ENCODE measurements at regions not wholly inside any gene's neighbourhood (a gene's known extent, or its start where the extent isn't known, plus 50 kb on each side); places are given as distances from the start of the nearest gene placed in this dataset.
"Not testable (repeated sequence)": the region's sequence is repeated elsewhere in the genome, so short reads cannot be mapped to it uniquely, and the experiment has no call there.

DNA sequence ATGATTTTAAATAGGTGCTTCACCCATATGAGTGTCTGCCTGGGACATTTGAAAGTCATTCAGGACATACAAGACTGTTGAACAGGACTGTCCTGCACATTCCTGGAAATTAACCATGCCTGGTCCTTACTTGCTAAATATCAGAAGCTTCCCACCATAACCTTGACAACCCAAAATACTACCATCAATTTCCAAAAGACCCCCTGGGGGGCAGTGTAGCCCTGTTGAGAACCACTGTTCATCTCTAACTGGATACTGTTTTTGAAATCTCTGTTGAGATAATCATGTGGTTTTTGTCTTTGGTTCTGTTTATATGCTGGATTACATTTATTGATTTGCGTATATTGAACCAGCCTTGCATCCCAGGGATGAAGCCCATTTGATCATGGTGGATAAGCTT lies 123.8 kb upstream of the ARHGEF26 start:
- H3K36me3 ChIP-seq (ENCODE audit: control insufficient read depth, insufficient read depth, low read length, severe bottlenecking); H3K9ac ChIP-seq (ENCODE audit: low read length); H3K27me3 ChIP-seq (replicated peaks; ENCODE audit: control insufficient read depth, insufficient read depth, low read length); H3K4me3 ChIP-seq (ENCODE audit: low read length); H3K4me1 ChIP-seq (ENCODE audit: control insufficient read depth, insufficient read depth, low read length); H3K9me3 ChIP-seq (ENCODE audit: control insufficient read depth, low read length): not testable (repeated sequence)
- peak; percentile 17 for DNase-seq (ENCODE audit: low read depth)

DNA sequence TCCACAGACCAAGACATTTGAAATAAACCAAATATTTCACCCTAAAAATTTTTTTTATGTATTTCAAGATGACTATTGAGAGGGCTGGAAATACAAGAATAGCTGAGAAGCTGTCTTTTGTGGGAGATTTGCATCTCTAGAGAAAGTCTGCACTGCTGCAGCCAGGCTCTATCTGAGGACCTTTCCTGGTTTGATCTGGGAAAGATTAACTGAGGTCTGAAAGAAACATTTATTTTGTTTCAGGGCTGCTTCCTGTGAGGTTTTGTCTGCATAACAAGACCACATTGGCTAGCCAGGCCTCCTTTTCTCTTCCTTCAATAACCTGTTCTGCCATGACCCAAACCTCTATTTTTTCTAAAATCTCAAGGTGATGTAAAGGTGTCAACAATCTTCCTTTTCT lies 117.5 kb upstream of the ARHGEF26 start:
- DNase-seq (ENCODE audit: low read depth): no peak
- no peak overlapping the region for H3K9ac ChIP-seq (ENCODE audit: low read length)
- H3K4me1 ChIP-seq (ENCODE audit: control insufficient read depth, insufficient read depth, low read length): no peaks in the 10 kb centered on the region
- H3K36me3 ChIP-seq (ENCODE audit: control insufficient read depth, insufficient read depth, low read length, severe bottlenecking): no peaks in the 10 kb centered on the region
- H3K9me3 ChIP-seq (ENCODE audit: control insufficient read depth, low read length): no peaks in the 10 kb centered on the region
- H3K27me3 ChIP-seq (replicated peaks; ENCODE audit: control insufficient read depth, insufficient read depth, low read length): no peaks in the 10 kb centered on the region
- H3K4me3 ChIP-seq (ENCODE audit: low read length): no peak overlapping the region

DNA sequence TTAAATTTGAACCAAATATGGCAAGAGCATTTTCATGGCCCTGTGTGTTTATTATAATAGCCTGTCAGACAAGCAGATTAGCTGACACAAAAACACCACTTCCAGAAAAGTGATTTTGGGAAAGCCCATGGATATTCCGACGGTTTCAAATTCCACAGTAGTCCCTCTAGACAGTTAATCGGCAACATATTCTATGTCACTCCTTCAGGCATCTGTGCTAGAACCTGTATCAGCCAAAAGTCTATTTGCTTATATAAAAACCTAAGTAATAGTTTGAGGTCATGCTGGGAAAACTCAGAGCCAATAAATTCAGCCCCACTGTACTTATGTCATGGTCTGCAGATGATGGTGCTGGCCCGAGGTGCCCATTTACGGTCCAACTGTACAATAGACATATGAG lies 110.2 kb upstream of the ARHGEF26 start:
- H3K36me3 ChIP-seq (ENCODE audit: control insufficient read depth, insufficient read depth, low read length, severe bottlenecking): no peaks in the 10 kb centered on the region
- no peak overlapping the region for H3K9ac ChIP-seq (ENCODE audit: low read length)
- no peaks in the 10 kb centered on the region for H3K4me1 ChIP-seq (ENCODE audit: control insufficient read depth, insufficient read depth, low read length)
- DNase-seq (ENCODE audit: low read depth): no peak
- H3K9me3 ChIP-seq (ENCODE audit: control insufficient read depth, low read length): no peaks in the 10 kb centered on the region
- no peaks in the 10 kb centered on the region for H3K27me3 ChIP-seq (replicated peaks; ENCODE audit: control insufficient read depth, insufficient read depth, low read length)
- no peak overlapping the region for H3K4me3 ChIP-seq (ENCODE audit: low read length)

DNA sequence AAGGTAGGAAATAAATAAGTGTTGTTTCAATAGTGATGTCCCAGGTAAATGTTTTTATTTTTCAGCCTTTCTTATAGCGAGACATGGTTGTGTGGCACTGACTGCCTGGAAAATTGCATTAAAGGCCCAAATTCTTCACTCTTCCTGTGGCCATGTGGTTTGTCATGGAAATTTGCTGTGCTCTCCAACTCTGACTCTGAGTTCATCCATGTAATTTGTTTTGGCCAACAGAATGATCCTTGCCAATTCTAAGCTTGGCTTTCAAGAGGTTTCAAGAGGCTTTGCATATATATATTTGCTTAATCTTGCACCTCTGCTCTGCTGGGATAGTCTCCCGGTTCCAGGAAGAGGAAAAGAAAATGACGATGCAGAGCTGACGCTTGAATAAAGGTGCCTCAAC lies 107.5 kb upstream of the ARHGEF26 start:
- DNase-seq (ENCODE audit: low read depth): no peak
- Histone ChIP-seq H3K27me3 (replicated peaks; ENCODE audit: control insufficient read depth, insufficient read depth, low read length) (no peaks in the 10 kb centered on the region), H3K36me3 (ENCODE audit: control insufficient read depth, insufficient read depth, low read length, severe bottlenecking) (no peaks in the 10 kb centered on the region), H3K4me1 (ENCODE audit: control insufficient read depth, insufficient read depth, low read length) (no peaks in the 10 kb centered on the region), H3K4me3 (ENCODE audit: low read length) (no peak overlapping the region), H3K9ac (ENCODE audit: low read length) (no peak overlapping the region), H3K9me3 (ENCODE audit: control insufficient read depth, low read length) (no peaks in the 10 kb centered on the region)

DNA sequence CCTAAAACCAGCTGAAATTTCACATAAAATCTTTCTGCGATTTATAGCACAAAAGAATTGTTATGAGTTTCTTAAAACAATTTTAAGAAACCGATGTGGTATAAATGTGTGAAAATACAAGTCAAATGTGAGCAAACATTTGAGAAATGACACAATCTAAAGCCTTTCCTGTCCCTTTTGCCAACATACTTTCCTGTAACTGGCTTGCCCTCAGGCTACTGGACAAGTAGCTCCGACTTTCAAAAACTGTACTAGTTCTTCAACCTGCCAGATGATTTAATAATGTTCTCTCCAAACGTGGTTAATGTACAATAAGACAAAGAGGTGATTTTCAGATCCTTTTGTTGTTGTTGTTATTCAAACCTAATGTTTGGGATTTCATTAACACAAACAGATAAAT lies 105.9 kb upstream of the ARHGEF26 start:
- Histone ChIP-seq H3K4me1 (ENCODE audit: control insufficient read depth, insufficient read depth, low read length) (no peaks in the 10 kb centered on the region), H3K36me3 (ENCODE audit: control insufficient read depth, insufficient read depth, low read length, severe bottlenecking) (no peaks in the 10 kb centered on the region), H3K9me3 (ENCODE audit: control insufficient read depth, low read length) (no peaks in the 10 kb centered on the region), H3K9ac (ENCODE audit: low read length) (no peak overlapping the region), H3K27me3 (replicated peaks; ENCODE audit: control insufficient read depth, insufficient read depth, low read length) (no peaks in the 10 kb centered on the region), H3K4me3 (ENCODE audit: low read length) (no peak overlapping the region)
- no peak for DNase-seq (ENCODE audit: low read depth)

DNA sequence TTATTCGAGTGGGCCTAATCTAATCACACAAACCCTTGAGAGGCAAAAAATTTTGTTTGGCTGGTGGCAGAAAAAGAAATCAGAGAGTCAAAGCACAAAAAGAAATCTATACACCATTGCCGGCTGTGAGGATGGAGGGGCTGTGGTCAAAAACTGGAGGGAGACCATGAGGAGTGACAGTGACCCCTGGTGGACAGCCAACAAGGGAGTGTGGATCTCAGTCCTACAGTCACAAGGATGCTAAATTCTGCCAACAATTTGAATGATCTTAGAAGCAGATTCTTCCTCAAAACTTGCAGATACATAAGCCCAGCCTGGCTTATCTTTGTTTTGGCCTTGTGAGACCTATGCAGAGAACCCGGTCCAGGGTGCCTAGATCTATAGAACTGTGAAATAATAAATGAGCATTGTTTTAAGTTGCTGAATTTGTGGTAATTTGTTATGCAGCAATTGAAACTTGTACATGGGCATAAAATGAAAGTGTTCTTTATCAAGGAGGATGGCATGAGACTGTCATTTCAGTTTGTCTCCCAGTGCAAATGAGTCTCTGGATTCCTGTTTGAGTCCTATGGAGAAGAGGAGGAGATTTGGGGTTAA lies 103.0 kb upstream of the ARHGEF26 start:
- Histone ChIP-seq H3K4me1 (ENCODE audit: control insufficient read depth, insufficient read depth, low read length) (no peaks in the 10 kb centered on the region), H3K36me3 (ENCODE audit: control insufficient read depth, insufficient read depth, low read length, severe bottlenecking) (no peaks in the 10 kb centered on the region), H3K27me3 (replicated peaks; ENCODE audit: control insufficient read depth, insufficient read depth, low read length) (no peaks in the 10 kb centered on the region), H3K4me3 (ENCODE audit: low read length) (no peak overlapping the region), H3K9me3 (ENCODE audit: control insufficient read depth, low read length) (no peaks in the 10 kb centered on the region), H3K9ac (ENCODE audit: low read length) (no peak overlapping the region)
- DNase-seq (ENCODE audit: low read depth): no peak

DNA sequence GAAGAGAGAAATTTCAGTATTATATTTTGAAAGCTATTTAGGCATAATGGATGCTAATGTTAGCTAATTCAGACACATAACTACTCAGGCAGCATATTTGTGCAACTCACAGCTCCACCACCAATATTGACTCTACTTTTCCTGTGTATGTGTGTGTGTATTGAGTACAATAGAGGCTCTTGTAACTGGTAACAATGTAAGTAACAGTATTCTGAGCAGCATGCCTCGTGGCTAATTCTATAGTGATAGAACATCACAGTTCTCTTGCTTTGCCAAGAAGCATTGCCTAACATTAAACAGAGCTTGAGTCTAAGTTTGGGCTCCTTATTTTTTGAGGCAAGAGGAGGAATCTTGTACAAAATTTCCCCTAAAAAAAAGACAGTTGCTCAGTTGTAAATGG lies 98.6 kb upstream of the ARHGEF26 start:
- H3K9ac ChIP-seq (ENCODE audit: low read length): no peak overlapping the region
- no peaks in the 10 kb centered on the region for H3K36me3 ChIP-seq (ENCODE audit: control insufficient read depth, insufficient read depth, low read length, severe bottlenecking)
- DNase-seq (ENCODE audit: low read depth): peak; percentile 9
- no peak overlapping the region for H3K4me3 ChIP-seq (ENCODE audit: low read length)
- no peaks in the 10 kb centered on the region for H3K27me3 ChIP-seq (replicated peaks; ENCODE audit: control insufficient read depth, insufficient read depth, low read length)
- H3K4me1 ChIP-seq (ENCODE audit: control insufficient read depth, insufficient read depth, low read length): no peaks in the 10 kb centered on the region
- H3K9me3 ChIP-seq (ENCODE audit: control insufficient read depth, low read length): no peaks in the 10 kb centered on the region

DNA sequence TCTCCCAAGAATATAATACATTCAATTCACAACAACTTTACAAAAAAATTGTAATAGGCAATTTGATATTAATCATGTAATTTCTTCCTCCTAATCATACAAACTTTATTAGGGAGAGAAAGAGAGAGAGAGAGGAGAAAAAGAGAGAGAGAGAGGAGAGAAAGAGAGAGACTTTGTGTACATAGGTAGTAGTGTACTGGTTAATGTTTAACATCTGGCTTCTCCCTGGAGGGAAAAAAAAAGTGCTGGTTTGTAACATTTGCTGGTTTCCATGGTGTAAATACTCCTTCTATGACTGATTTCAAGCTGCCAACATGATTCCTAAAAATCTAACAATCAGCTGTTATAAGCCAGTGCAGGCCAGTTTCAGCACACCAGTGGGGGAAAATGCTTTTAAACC lies 98.0 kb upstream of the ARHGEF26 start:
- Histone ChIP-seq H3K4me1 (ENCODE audit: control insufficient read depth, insufficient read depth, low read length) (no peaks in the 10 kb centered on the region), H3K27me3 (replicated peaks; ENCODE audit: control insufficient read depth, insufficient read depth, low read length) (no peaks in the 10 kb centered on the region), H3K36me3 (ENCODE audit: control insufficient read depth, insufficient read depth, low read length, severe bottlenecking) (no peaks in the 10 kb centered on the region), H3K9me3 (ENCODE audit: control insufficient read depth, low read length) (no peaks in the 10 kb centered on the region), H3K9ac (ENCODE audit: low read length) (no peak overlapping the region), H3K4me3 (ENCODE audit: low read length) (no peak overlapping the region)
- DNase-seq (ENCODE audit: low read depth): no peak

DNA sequence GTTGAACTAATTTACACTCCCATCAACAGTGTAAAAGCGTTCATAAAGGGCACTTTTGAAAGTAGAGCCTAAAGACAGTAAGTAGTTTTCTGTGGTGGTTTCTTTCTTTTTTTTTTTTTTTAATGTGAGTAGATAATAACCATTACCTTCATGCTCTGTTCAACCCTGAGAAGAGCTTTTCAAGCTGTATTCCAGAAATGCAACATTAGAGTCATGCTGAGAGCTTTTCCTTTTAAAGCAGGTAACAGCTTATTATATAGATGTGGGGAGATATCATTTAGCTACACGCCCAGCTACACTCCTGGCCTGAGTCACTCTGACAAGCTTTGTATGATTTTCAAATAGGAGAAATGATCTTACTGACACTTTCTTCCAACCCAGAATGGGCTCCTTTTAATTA lies 96.2 kb upstream of the ARHGEF26 start:
- Histone ChIP-seq H3K27me3 (replicated peaks; ENCODE audit: control insufficient read depth, insufficient read depth, low read length) (no peaks in the 10 kb centered on the region), H3K36me3 (ENCODE audit: control insufficient read depth, insufficient read depth, low read length, severe bottlenecking) (no peaks in the 10 kb centered on the region), H3K9ac (ENCODE audit: low read length) (no peak overlapping the region), H3K4me1 (ENCODE audit: control insufficient read depth, insufficient read depth, low read length) (no peaks in the 10 kb centered on the region), H3K9me3 (ENCODE audit: control insufficient read depth, low read length) (no peaks in the 10 kb centered on the region), H3K4me3 (ENCODE audit: low read length) (no peak overlapping the region)
- no peak for DNase-seq (ENCODE audit: low read depth)

DNA sequence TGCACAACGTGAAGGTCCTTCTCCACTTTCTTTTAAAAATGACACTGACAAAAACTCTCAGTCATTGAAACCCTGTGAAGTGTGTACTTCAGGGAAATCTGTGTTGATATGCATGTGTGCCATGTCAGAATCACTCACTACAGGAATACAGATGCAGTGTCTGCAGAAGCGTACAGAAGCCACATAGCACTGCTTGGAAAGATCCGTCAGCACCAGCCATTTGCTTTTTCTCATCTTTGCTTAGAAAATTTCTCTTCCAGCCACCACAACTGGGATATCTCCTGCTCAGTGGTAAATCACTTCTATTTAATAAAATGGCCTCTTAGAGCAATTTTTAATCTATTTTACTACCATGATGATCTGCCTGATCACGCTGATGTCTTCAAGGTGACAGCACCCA lies 91.3 kb upstream of the ARHGEF26 start:
- Histone ChIP-seq H3K4me1 (ENCODE audit: control insufficient read depth, insufficient read depth, low read length) (no peaks in the 10 kb centered on the region), H3K9ac (ENCODE audit: low read length) (no peak overlapping the region), H3K36me3 (ENCODE audit: control insufficient read depth, insufficient read depth, low read length, severe bottlenecking) (no peaks in the 10 kb centered on the region), H3K9me3 (ENCODE audit: control insufficient read depth, low read length) (no peaks in the 10 kb centered on the region), H3K4me3 (ENCODE audit: low read length) (no peak overlapping the region), H3K27me3 (replicated peaks; ENCODE audit: control insufficient read depth, insufficient read depth, low read length) (no peaks in the 10 kb centered on the region)
- no peak for DNase-seq (ENCODE audit: low read depth)

DNA sequence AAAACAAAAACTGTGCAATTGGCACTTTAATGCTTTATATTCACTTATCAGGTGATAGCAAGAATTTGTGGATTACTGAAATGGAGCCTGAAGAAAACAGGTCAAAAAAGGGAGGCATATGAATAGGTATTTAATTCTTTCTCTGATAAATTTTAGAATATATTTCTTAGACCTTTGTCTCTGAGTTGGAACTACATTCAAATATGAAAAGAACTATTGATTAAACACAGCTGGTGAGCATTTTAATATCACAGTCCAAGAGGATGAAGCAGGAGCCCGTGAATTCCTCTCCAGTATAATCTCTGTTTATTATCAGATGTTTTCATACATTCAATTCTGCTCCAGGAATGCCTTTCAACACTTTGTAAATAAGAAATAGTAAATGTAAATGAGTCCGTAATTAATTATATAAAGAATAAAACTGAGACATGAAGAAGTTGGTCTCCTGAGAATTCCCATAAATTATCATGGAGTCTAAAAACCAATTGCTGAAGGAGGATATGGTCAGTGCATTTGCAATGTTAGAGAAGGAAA lies 86.3 kb upstream of the ARHGEF26 start:
- no peaks in the 10 kb centered on the region for H3K27me3 ChIP-seq (replicated peaks; ENCODE audit: control insufficient read depth, insufficient read depth, low read length)
- H3K4me3 ChIP-seq (ENCODE audit: low read length): no peak overlapping the region
- H3K9ac ChIP-seq (ENCODE audit: low read length): no peak overlapping the region
- no peaks in the 10 kb centered on the region for H3K36me3 ChIP-seq (ENCODE audit: control insufficient read depth, insufficient read depth, low read length, severe bottlenecking)
- no peaks in the 10 kb centered on the region for H3K4me1 ChIP-seq (ENCODE audit: control insufficient read depth, insufficient read depth, low read length)
- H3K9me3 ChIP-seq (ENCODE audit: control insufficient read depth, low read length): peaks cover 3% of the 10 kb centered on the region
- no peak for DNase-seq (ENCODE audit: low read depth)

DNA sequence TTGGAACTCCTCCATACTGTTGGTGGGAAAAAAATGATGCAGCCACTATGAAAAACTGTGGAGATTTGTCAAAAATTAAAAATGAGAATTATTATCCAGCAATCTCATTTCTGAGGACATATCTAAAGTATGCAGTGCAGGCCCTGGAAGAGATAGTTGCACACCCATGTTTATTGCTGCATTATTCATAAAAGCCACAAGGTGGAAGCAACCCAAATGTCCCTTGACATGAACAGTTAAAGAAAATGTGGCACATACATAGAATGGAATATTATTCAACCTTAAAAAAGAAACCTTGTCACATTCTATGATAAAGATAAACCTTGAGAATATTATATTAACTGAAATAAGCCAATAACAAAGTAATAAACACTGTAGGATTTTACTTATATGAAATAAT lies 80.9 kb upstream of the ARHGEF26 start:
- DNase-seq (ENCODE audit: low read depth): peak; percentile 7
- H3K9ac ChIP-seq (ENCODE audit: low read length): no peak overlapping the region
- H3K4me1 ChIP-seq (ENCODE audit: control insufficient read depth, insufficient read depth, low read length): no peaks in the 10 kb centered on the region
- H3K36me3 ChIP-seq (ENCODE audit: control insufficient read depth, insufficient read depth, low read length, severe bottlenecking): no peaks in the 10 kb centered on the region
- H3K9me3 ChIP-seq (ENCODE audit: control insufficient read depth, low read length): peaks cover 3% of the 10 kb centered on the region
- H3K27me3 ChIP-seq (replicated peaks; ENCODE audit: control insufficient read depth, insufficient read depth, low read length): no peaks in the 10 kb centered on the region
- H3K4me3 ChIP-seq (ENCODE audit: low read length): no peak overlapping the region

All from adipocyte (in vitro differentiated cells).